ENCODE measurements at regions not wholly inside any gene's neighbourhood (a gene's known extent, or its start where the extent isn't known, plus 50 kb on each side); places are given as distances from the start of the nearest gene placed in this dataset.

GRCh38 chr1:218642033-218642948 lies 297.2 kb downstream of the TGFB2 start:
- no peak overlapping the region for H3K4me3 ChIP-seq (ENCODE audit: low read length)
- H3F3A ChIP-seq (ENCODE audit: insufficient read depth, low read length): no peaks in the 10 kb centered on the region
- no peak for TF ChIP-seq EZH2phosphoT487 (IDR thresholded peaks at IDR 0.05; ENCODE audit: low read length)
- no peaks in the 10 kb centered on the region for H3K9me2 ChIP-seq (replicated peaks; ENCODE audit: insufficient read depth, low read length)
- no peaks in the 10 kb centered on the region for H3K4me1 ChIP-seq (ENCODE audit: low read length)
- no peak overlapping the region for H3K4me2 ChIP-seq (ENCODE audit: low read depth, low read length)
- no peak overlapping the region for H3K27ac ChIP-seq (ENCODE audit: low read length)
- H3K27me3 ChIP-seq (replicated peaks; ENCODE audit: insufficient read depth, low read length): no peaks in the 10 kb centered on the region
- no peaks in the 10 kb centered on the region for H3K79me2 ChIP-seq (ENCODE audit: low read length)
- no peak overlapping the region for H3K9ac ChIP-seq (ENCODE audit: low read length)
- no peaks in the 10 kb centered on the region for H3K36me3 ChIP-seq (replicated peaks; ENCODE audit: insufficient read depth, low read length)
- H3K9me3 ChIP-seq (replicated peaks; ENCODE audit: insufficient read depth, low read length): no peaks in the 10 kb centered on the region
- no peak overlapping the region for H2AFZ ChIP-seq (ENCODE audit: low read length)
- H4K20me1 ChIP-seq (ENCODE audit: insufficient read depth, low read length): no peaks in the 10 kb centered on the region
- no peak for DNase-seq

GRCh38 chr1:218643281-218643680 lies 298.1 kb downstream of the TGFB2 start:
- H3K27me3 ChIP-seq (replicated peaks; ENCODE audit: insufficient read depth, low read length): no peaks in the 10 kb centered on the region
- H3K4me1 ChIP-seq (ENCODE audit: low read length): no peaks in the 10 kb centered on the region
- no peaks in the 10 kb centered on the region for H3K9me3 ChIP-seq (replicated peaks; ENCODE audit: insufficient read depth, low read length)
- DNase-seq: no peak
- H3K4me2 ChIP-seq (ENCODE audit: low read depth, low read length): no peak overlapping the region
- no peaks in the 10 kb centered on the region for H3K79me2 ChIP-seq (ENCODE audit: low read length)
- no peaks in the 10 kb centered on the region for H4K20me1 ChIP-seq (ENCODE audit: insufficient read depth, low read length)
- no peaks in the 10 kb centered on the region for H3K36me3 ChIP-seq (replicated peaks; ENCODE audit: insufficient read depth, low read length)
- H3K9me2 ChIP-seq (replicated peaks; ENCODE audit: insufficient read depth, low read length): no peaks in the 10 kb centered on the region
- no peak overlapping the region for H3K9ac ChIP-seq (ENCODE audit: low read length)
- no peak overlapping the region for H3K27ac ChIP-seq (ENCODE audit: low read length)
- H3K4me3 ChIP-seq (ENCODE audit: low read length): no peak overlapping the region
- TF ChIP-seq EZH2 (optimal IDR thresholded peaks at IDR 0.05; ENCODE audit: low read depth, low read length) (no peak), CTCF (IDR thresholded peaks at IDR 0.05; ENCODE audit: low read length) (no peak), EZH2phosphoT487 (IDR thresholded peaks at IDR 0.05; ENCODE audit: low read length) (no peak)
- no peak overlapping the region for H2AFZ ChIP-seq (ENCODE audit: low read length)
- H3F3A ChIP-seq (ENCODE audit: insufficient read depth, low read length): no peaks in the 10 kb centered on the region

- H2AFZ ChIP-seq (ENCODE audit: low read length): no peak overlapping the region
- TF ChIP-seq CTCF (IDR thresholded peaks at IDR 0.05; ENCODE audit: low read length) (no peak), EZH2phosphoT487 (IDR thresholded peaks at IDR 0.05; ENCODE audit: low read length) (no peak), EZH2 (optimal IDR thresholded peaks at IDR 0.05; ENCODE audit: low read depth, low read length) (no peak)
- no peaks in the 10 kb centered on the region for H3F3A ChIP-seq (ENCODE audit: insufficient read depth, low read length)
- H3K27ac ChIP-seq (ENCODE audit: low read length): no peak overlapping the region
- no peaks in the 10 kb centered on the region for H3K27me3 ChIP-seq (replicated peaks; ENCODE audit: insufficient read depth, low read length)
- no peaks in the 10 kb centered on the region for H3K4me1 ChIP-seq (ENCODE audit: low read length)
- no peak overlapping the region for H3K4me2 ChIP-seq (ENCODE audit: low read depth, low read length)
- no peaks in the 10 kb centered on the region for H3K79me2 ChIP-seq (ENCODE audit: low read length)
- no peaks in the 10 kb centered on the region for H3K36me3 ChIP-seq (replicated peaks; ENCODE audit: insufficient read depth, low read length)
- H3K4me3 ChIP-seq (ENCODE audit: low read length): no peak overlapping the region
- no peaks in the 10 kb centered on the region for H3K9me2 ChIP-seq (replicated peaks; ENCODE audit: insufficient read depth, low read length)
- H4K20me1 ChIP-seq (ENCODE audit: insufficient read depth, low read length): no peaks in the 10 kb centered on the region
- H3K9me3 ChIP-seq (replicated peaks; ENCODE audit: insufficient read depth, low read length): no peaks in the 10 kb centered on the region
- H3K9ac ChIP-seq (ENCODE audit: low read length): no peak overlapping the region
- DNase-seq: no peak
Observed at GRCh38 chr1:218643926-218644325, 298.8 kb downstream of the TGFB2 start.

- H3K27me3 ChIP-seq (replicated peaks; ENCODE audit: insufficient read depth, low read length): no peaks in the 10 kb centered on the region
- no peaks in the 10 kb centered on the region for H3K79me2 ChIP-seq (ENCODE audit: low read length)
- no peaks in the 10 kb centered on the region for H3F3A ChIP-seq (ENCODE audit: insufficient read depth, low read length)
- H3K4me3 ChIP-seq (ENCODE audit: low read length): no peak overlapping the region
- H3K9ac ChIP-seq (ENCODE audit: low read length): no peak overlapping the region
- H4K20me1 ChIP-seq (ENCODE audit: insufficient read depth, low read length): no peaks in the 10 kb centered on the region
- H3K36me3 ChIP-seq (replicated peaks; ENCODE audit: insufficient read depth, low read length): no peaks in the 10 kb centered on the region
- no peaks in the 10 kb centered on the region for H3K4me1 ChIP-seq (ENCODE audit: low read length)
- H3K9me3 ChIP-seq (replicated peaks; ENCODE audit: insufficient read depth, low read length): no peaks in the 10 kb centered on the region
- no peaks in the 10 kb centered on the region for H3K9me2 ChIP-seq (replicated peaks; ENCODE audit: insufficient read depth, low read length)
- DNase-seq: no peak
- H3K4me2 ChIP-seq (ENCODE audit: low read depth, low read length): no peak overlapping the region
- TF ChIP-seq EZH2 (optimal IDR thresholded peaks at IDR 0.05; ENCODE audit: low read depth, low read length) (no peak), CTCF (IDR thresholded peaks at IDR 0.05; ENCODE audit: low read length) (no peak), EZH2phosphoT487 (IDR thresholded peaks at IDR 0.05; ENCODE audit: low read length) (no peak)
- no peak overlapping the region for H2AFZ ChIP-seq (ENCODE audit: low read length)
- no peak overlapping the region for H3K27ac ChIP-seq (ENCODE audit: low read length)
Observed at GRCh38 chr1:218646288-218646687, 301.2 kb downstream of the TGFB2 start.

Data from MM.1S (cell line).